Suppressor macrophage (primary cell): ENCODE measurements at regions not wholly inside any gene's neighbourhood (a gene's known extent, or its start where the extent isn't known, plus 50 kb on each side); places are given as distances from the start of the nearest gene placed in this dataset.

ENCODE experiments used
- DNase-seq, 4 experiments: peaks; one replicate each; pipeline ENCODE4 v3.0.0-alpha.2; 2020 to 2022

GRCh38 chr1:29786791-29787732, 550.7 kb downstream of the PTPRU start:
- DNase-seq, result no peak

DNA sequence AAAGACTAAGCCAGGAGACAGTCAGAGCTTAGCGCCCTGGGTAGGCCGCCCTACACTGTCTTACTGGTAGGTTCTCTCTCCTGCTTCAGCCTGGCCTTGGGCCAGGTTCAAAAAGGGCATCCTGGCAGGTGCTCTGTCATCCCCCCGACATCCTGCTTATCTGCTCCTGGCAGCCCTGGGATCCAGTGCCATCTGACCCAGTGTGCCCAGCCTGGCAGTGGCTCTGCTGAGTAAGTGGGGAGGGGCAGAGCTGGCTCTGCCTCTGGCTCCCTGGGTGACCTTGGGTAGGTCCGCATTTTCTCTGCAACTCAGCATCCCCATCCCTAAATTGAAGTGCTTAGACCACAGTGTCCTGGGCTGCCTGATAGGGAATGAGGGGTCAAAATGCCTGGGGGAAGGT, 549.9 kb downstream of the PTPRU start:
- no peak for DNase-seq

DNA sequence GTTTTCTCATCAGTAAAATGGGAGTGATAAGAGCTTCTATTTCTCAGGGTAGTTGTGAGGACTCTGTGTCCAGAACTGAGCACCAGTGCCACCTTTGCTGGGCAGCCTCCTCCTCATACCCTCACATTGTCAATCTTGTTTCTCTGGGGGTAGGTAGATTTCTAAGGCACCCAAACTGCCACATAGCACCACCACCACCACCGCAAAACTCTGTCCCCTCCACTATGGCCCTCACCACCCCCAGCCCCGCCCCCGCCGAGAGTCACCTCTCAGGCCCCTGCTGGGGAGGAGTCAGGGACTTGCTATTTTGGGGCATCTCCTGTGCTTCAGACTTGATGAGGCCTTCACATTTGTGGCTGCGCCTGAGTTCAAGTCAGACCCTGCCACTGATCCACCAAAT, 549.2 kb downstream of the PTPRU start:
- no peak for DNase-seq

DNA sequence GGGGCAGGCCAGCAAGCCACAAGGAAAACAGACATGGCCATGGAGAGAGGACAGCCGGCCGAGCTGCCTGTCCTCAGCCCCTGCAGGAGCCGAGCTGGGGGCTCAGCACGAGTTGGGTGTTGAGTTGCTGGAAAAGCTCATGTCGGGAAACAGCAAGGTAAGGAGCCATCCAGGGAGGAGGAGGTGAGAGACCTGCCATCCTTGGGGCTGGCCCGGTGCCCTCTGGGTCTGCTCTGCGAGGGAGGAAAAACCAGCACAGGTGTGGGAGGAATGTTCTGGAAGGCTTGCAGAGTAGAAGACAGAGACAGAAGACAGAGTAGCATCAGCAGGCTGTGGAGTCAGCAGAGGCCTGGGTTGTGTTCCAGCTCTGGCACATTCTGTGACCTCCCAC, 548.8 kb downstream of the PTPRU start:
- no peak for DNase-seq

- no peak for DNase-seq
Measured at GRCh38 chr1:29784276-29785136, 548.2 kb downstream of the PTPRU start.

DNA sequence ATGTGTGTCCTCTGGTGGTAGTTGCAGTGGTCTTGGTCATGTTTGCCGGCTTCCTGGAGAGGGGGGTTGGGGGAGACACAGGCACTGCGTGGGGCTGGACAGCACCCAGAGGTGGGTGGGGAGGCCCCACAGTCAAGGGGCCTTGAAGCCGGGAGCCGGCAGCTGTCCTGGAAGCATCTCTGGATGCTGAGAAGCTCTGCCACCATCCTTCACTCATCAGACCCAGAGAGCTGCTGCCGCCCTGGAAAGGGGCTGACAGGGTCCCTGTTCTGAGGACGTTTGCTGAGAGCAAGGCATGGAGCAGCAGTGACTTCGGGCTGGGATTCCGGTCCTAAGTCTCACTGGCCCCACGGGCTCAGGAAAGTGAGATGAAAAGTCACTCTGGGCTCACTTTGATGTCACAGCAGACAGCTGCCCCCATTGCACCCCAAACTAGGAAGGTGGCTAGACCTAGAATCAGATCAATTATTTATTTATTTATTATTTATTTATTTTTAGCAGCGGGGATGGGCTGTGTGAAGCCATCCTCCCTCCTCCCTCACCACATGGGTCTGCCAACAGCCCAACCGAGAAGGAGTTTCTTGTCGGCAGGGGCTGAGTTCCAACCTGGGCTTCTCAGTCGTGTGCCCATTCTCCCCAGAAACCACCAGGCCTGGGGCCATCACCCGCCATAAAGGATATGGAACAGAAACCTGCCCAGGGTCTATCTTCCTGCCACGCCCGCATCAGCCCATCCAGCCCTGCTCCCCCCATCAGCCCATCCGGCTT, 547.4 kb downstream of the PTPRU start:
- DNase-seq, result no peak

- no peak for DNase-seq
Measured at GRCh38 chr1:29782846-29783507, 546.7 kb downstream of the PTPRU start.

DNA sequence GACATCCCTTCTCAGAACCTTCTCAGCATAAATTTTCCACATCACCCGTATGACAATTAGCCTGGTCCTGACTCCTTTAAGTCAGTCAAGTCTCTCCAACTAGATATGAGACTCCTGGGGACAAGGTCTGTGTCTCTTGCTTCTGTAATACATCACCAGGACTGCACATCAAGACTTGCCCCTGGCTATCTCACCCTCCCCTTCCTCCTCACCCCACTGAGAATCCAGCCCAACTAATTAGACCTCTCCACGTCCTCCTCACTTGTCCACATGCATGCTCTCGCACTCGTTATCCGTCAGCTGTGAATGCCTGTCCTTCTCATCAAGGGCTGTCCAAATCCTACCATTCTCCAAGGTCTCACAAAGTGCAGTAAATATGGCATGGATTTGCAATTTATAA, 542.8 kb downstream of the PTPRU start:
- DNase-seq, result no peak

GRCh38 chr1:29777522-29777921, 541.2 kb downstream of the PTPRU start:
- DNase-seq, result no peak

DNA sequence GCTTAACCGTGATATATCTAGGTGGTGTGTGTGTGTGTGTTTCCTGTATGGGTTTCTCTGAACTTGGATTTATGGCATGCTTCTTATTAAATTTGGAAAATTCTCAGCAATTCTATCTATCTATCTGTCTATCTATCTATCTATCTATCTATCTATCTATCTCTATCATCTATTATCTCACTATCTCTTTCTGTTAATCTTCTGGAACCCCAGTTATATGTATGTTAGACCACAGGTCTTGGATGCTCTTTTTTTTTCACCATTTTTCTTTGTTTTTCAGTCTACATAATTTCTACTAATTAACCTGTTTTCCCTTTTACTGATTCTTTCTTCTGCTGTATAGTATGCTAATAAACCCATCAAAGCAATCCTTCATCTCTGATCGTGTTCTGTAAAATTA, 538.0 kb downstream of the PTPRU start:
- DNase-seq, result no peak

GRCh38 chr1:29772584-29773100, 536.3 kb downstream of the PTPRU start:
- no peak for DNase-seq

DNA sequence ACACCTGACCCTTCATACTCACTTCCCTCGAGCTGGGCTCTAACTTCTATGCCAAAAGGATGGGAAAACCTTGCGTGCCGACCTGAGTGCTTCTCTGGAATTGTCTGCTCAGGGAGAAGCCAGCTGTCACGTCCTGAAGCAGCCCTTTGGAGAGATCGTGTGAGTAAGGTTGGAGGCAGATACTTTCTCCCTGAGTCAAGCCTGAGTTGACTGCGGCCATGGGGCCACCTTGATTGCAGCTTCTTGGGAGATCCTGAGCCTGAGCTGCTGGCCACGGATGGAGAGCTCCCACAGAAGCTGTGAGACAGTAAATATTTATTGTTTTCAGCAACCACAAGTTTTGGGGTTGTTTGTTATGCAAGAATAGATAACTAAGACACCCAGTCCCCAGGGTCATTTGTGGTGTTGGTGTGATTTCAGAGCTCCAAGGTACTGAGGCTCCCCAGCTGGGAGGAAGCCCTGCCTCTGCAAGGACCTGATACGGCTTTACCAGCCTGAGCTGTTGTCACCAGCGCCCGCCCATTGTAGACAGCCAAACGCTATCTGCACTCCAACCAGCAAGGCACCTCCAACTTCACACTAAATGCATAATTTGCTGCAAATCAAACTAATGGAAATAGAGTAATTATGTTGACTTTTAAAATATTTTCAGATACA, 531.6 kb downstream of the PTPRU start:
- DNase-seq, result no peak

DNA sequence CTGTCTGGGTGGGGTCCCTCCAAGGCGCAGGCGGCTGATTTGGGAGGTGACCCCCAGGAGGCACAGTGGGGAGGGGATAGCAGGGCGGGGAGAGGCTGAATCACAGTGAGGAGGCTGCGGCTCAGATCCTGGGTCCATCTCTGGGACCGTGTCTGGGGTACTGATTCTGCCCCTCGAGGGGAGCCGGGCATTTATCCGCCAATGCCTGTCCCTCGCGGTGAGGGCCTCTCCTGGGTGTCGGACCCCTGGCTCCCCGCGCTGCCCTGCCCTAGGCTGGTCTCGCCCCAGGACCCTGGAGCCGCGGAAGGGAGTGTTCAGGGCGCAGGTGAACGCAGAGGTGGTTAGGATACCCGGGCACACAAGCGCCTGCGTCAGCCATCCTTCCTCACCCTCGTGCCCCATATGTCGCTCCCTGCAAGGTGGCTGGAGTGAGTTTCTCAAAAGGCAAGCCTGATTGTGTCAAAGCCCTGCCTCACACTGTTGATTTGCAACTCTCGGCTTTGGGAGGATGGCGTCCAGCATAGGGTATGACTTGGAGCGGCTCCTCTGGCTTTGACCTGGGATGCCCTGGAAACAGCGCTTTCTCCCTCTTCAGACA, 530.9 kb downstream of the PTPRU start:
- no peak for DNase-seq

DNA sequence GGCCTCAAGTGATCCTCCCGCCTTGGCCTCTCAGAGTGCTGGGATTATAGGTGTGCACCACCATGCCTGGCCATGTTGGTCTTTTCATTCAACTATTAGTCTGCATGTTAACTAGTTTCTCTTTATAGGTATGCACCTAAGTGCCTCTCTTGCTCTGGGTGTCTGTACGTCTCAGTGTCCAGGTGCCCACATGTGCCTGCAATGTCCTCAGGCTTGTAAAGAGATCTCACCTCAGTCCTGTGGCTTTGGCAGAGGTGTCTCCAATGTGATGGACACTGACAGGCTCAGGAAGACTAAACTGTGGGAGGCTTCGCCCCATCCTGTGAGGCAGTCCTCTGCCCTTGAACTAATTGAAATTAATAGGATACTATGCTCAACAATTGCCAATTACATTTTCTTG, 526.3 kb downstream of the PTPRU start:
- DNase-seq, result no peak

- no peak for DNase-seq
Measured at GRCh38 chr1:29761159-29761928, 525.0 kb downstream of the PTPRU start.

DNA sequence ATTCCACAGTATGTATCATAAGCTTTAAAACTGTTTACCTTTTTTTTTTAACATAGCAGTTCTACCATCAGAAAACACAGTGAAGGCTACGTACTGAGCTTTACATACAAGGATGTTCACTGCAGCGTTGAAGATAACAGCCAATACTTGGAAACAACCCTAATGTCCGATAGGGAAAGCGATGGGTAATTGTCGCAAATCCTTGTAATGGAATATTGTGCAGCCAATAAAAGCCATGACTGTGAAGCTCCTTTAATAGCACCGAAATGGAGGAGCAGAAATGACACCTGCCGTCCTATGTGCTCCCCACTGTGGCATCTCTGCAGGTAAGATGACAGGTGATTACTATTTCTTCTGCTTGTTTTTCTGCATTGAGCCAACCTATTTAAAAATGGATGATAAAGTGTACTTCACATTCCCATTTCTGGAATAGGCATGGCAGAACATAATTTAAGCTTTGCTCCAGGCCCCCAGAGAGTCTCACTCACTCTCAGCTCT, 523.8 kb downstream of the PTPRU start:
- no peak for DNase-seq

GRCh38 chr1:29758781-29759499, 522.6 kb downstream of the PTPRU start:
- DNase-seq, result no peak

- DNase-seq, result no peak
Measured at GRCh38 chr1:29757866-29758780, 521.8 kb downstream of the PTPRU start.
